NCI-H146 treated with DMSO at 0.1 percent for 48 hours (cell line): ENCODE measurements at regions not wholly inside any gene's neighbourhood (a gene's known extent, or its start where the extent isn't known, plus 50 kb on each side); places are given as distances from the start of the nearest gene placed in this dataset.

Experiments
- DNase-seq: peaks from one replicate; lab custom pipeline; 2025; ENCODE audit not compliant: unreplicated experiment; lab: John Stamatoyannopoulos, UW

- DNase-seq: no peak
These were observed 99.4 kb upstream of the DSEL start for GRCh38 chr18:67615876-67616275.

GRCh38 chr18:67613731-67614130 lies 97.2 kb upstream of the DSEL start:
- no peak for DNase-seq

GRCh38 chr18:67612281-67612680 lies 95.8 kb upstream of the DSEL start:
- DNase-seq: no peak

GRCh38 chr18:67608615-67609273 lies 92.2 kb upstream of the DSEL start:
- no peak for DNase-seq

- DNase-seq: no peak
These were observed 91.7 kb upstream of the DSEL start for GRCh38 chr18:67608191-67608590.

GRCh38 chr18:67600181-67601180 lies 84.0 kb upstream of the DSEL start:
- DNase-seq: no peak

- no peak for DNase-seq
These were observed 82.8 kb upstream of the DSEL start for GRCh38 chr18:67599277-67599676.

- no peak for DNase-seq
These were observed 81.2 kb upstream of the DSEL start for GRCh38 chr18:67597759-67598158.

- DNase-seq: no peak
These were observed 79.5 kb upstream of the DSEL start for GRCh38 chr18:67596003-67596402.

GRCh38 chr18:67590571-67591141 lies 74.1 kb upstream of the DSEL start:
- no peak for DNase-seq

GRCh38 chr18:67589325-67589724 lies 72.8 kb upstream of the DSEL start:
- DNase-seq: no peak

GRCh38 chr18:67586101-67586500 lies 69.6 kb upstream of the DSEL start:
- no peak for DNase-seq

- DNase-seq: no peak
These were observed 67.1 kb upstream of the DSEL start for GRCh38 chr18:67583621-67584020.

- no peak for DNase-seq
These were observed 66.0 kb upstream of the DSEL start for GRCh38 chr18:67582488-67582887.

- no peak for DNase-seq
These were observed 64.7 kb upstream of the DSEL start for GRCh38 chr18:67581178-67581577.

GRCh38 chr18:67577386-67577785 lies 60.9 kb upstream of the DSEL start:
- no peak for DNase-seq

GRCh38 chr18:67574749-67575148 lies 58.2 kb upstream of the DSEL start:
- peak; percentile 99 for DNase-seq

GRCh38 chr18:67568166-67568565 lies 51.6 kb upstream of the DSEL start:
- DNase-seq: peak; percentile 68
